MM.1S (cell line): ENCODE measurements at regions not wholly inside any gene's neighbourhood (a gene's known extent, or its start where the extent isn't known, plus 50 kb on each side); places are given as distances from the start of the nearest gene placed in this dataset.

Experiments used
- DNase-seq: peaks from one replicate; pipeline ENCODE4 v3.0.0-alpha.2; 2015
- H2AFZ ChIP-seq: fragments of 300-600 bp; sonication (generic); 2 replicates; pipeline ENCODE4 v1.6.0; 2016; ENCODE audit warnings: antibody characterized with exemption, low read length
- H3F3A ChIP-seq: fragments of 300-600 bp; sonication (generic); 2 replicates; pipeline ENCODE4 v1.6.1; 2016; ENCODE audit warnings: mild to moderate bottlenecking, antibody characterized with exemption, low read length, moderate library complexity, mixed read lengths; ENCODE audit not compliant: insufficient read depth
- H3K27ac ChIP-seq: fragments of 300-600 bp; sonication (generic); 2 replicates; pipeline ENCODE4 v1.5.1; 2016; ENCODE audit warnings: mild to moderate bottlenecking, low read length
- H3K27me3 ChIP-seq: fragments of 300-600 bp; sonication (generic); replicated peaks from 2 replicates; pipeline ENCODE4 v1.6.0; 2016; ENCODE audit warnings: low read length; ENCODE audit not compliant: insufficient read depth
- H3K36me3 ChIP-seq: fragments of 300-600 bp; sonication (generic); replicated peaks from 2 replicates; pipeline ENCODE4 v1.6.1; 2016; ENCODE audit warnings: mild to moderate bottlenecking, low read length, mixed read lengths; ENCODE audit not compliant: insufficient read depth
- H3K4me1 ChIP-seq: fragments of 300-600 bp; sonication (generic); 2 replicates; pipeline ENCODE4 v1.6.1; 2016; ENCODE audit warnings: low read length, mixed read lengths
- H3K4me2 ChIP-seq: fragments of 300-600 bp; sonication (generic); 2 replicates; pipeline ENCODE4 v1.6.0; 2016; ENCODE audit warnings: low read depth, low read length
- H3K4me3 ChIP-seq: fragments of 300-600 bp; sonication (generic); 2 replicates; pipeline ENCODE4 v1.5.1; 2016; ENCODE audit warnings: low read length, mixed read lengths
- H3K79me2 ChIP-seq: fragments of 300-600 bp; sonication (generic); 2 replicates; pipeline ENCODE4 v1.6.1; 2016; ENCODE audit warnings: mixed run types, low read length, mixed read lengths
- H3K9ac ChIP-seq: fragments of 300-600 bp; sonication (generic); 2 replicates; pipeline ENCODE4 v1.6.1; 2016; ENCODE audit warnings: low read length, mixed read lengths
- H3K9me2 ChIP-seq: fragments of 300-600 bp; sonication (generic); replicated peaks from 2 replicates; pipeline ENCODE4 v1.6.1; 2016; ENCODE audit warnings: mild to moderate bottlenecking, low read length, mixed read lengths; ENCODE audit not compliant: insufficient read depth
- H3K9me3 ChIP-seq: fragments of 300-600 bp; sonication (generic); replicated peaks from 2 replicates; pipeline ENCODE4 v1.6.1; 2016; ENCODE audit warnings: mild to moderate bottlenecking, low read length, mixed read lengths; ENCODE audit not compliant: insufficient read depth
- H4K20me1 ChIP-seq: fragments of 300-600 bp; sonication (generic); 2 replicates; pipeline ENCODE4 v1.6.1; 2016; ENCODE audit warnings: mild to moderate bottlenecking, low read length, moderate library complexity, mixed read lengths; ENCODE audit not compliant: insufficient read depth
- CTCF ChIP-seq: fragments of 300-600 bp; sonication (generic); IDR thresholded peaks from 2 replicates; pipeline ENCODE4 v1.5.1; 2016; ENCODE audit warnings: antibody characterized with exemption, low read length, mixed read lengths
- EZH2 ChIP-seq: fragments of 300-600 bp; sonication (generic); optimal IDR thresholded peaks from 2 replicates; pipeline ENCODE3; 2017; ENCODE audit warnings: low read depth, mild to moderate bottlenecking, antibody characterized with exemption, low read length, mixed read lengths
- EZH2phosphoT487 ChIP-seq: fragments of 300-600 bp; sonication (generic); IDR thresholded peaks from 2 replicates; pipeline ENCODE4 v1.6.1; 2018; ENCODE audit warnings: antibody characterized with exemption, low read length

- Histone ChIP-seq H2AFZ (no peak overlapping the region), H3K36me3 (no peaks in the 10 kb centered on the region), H3K27ac (no peak overlapping the region), H3K9me3 (no peaks in the 10 kb centered on the region), H3K4me3 (no peak overlapping the region), H3K9me2 (no peaks in the 10 kb centered on the region), H3K4me1 (no peaks in the 10 kb centered on the region), H3F3A (no peaks in the 10 kb centered on the region), H3K27me3 (no peaks in the 10 kb centered on the region; the same call in 1 of the 2 replicates), H3K9ac (no peak overlapping the region), H3K4me2 (no peak overlapping the region), H4K20me1 (no peaks in the 10 kb centered on the region), H3K79me2 (no peaks in the 10 kb centered on the region)
- TF ChIP-seq EZH2: no peak
- TF ChIP-seq CTCF: no peak
- no peak for TF ChIP-seq EZH2phosphoT487
- no peak for DNase-seq
Measured at GRCh38 chr6:167407239-167408064, 82.6 kb downstream of the TTLL2 start.

- Histone ChIP-seq H3K9me3 (no peaks in the 10 kb centered on the region), H3K27me3 (no peaks in the 10 kb centered on the region; the same call in 1 of the 2 replicates), H3K4me2 (no peak overlapping the region), H3K27ac (no peak overlapping the region), H3K4me1 (no peaks in the 10 kb centered on the region), H4K20me1 (no peaks in the 10 kb centered on the region), H3K9me2 (no peaks in the 10 kb centered on the region), H3K4me3 (no peak overlapping the region), H3F3A (no peaks in the 10 kb centered on the region), H2AFZ (no peak overlapping the region), H3K36me3 (no peaks in the 10 kb centered on the region), H3K79me2 (no peaks in the 10 kb centered on the region), H3K9ac (no peak overlapping the region)
- DNase-seq: no peak
- TF ChIP-seq EZH2phosphoT487 (no peak), EZH2 (no peak), CTCF (no peak)
Measured at GRCh38 chr6:167408235-167408869, 83.5 kb downstream of the TTLL2 start.

- Histone ChIP-seq H3K4me1 (no peaks in the 10 kb centered on the region), H3K9ac (no peak overlapping the region), H3K79me2 (no peaks in the 10 kb centered on the region), H3K36me3 (no peaks in the 10 kb centered on the region), H3K4me2 (no peak overlapping the region), H3K9me3 (no peaks in the 10 kb centered on the region), H3K9me2 (no peaks in the 10 kb centered on the region), H3K27ac (no peak overlapping the region), H3K27me3 (no peaks in the 10 kb centered on the region; the same call in 1 of the 2 replicates), H3F3A (no peaks in the 10 kb centered on the region), H3K4me3 (no peak overlapping the region), H4K20me1 (no peaks in the 10 kb centered on the region), H2AFZ (no peak overlapping the region)
- TF ChIP-seq EZH2: no peak
- no peak for TF ChIP-seq CTCF
- TF ChIP-seq EZH2phosphoT487: no peak
- DNase-seq: no peak
Measured at GRCh38 chr6:167409079-167409478, 84.2 kb downstream of the TTLL2 start.
